Activated CD8-positive, alpha-beta memory T cell treated with anti-CD3 and anti-CD28 coated beads for 1 hour (primary cell): ENCODE measurements at regions not wholly inside any gene's neighbourhood (a gene's known extent, or its start where the extent isn't known, plus 50 kb on each side); places are given as distances from the start of the nearest gene placed in this dataset.

Experiments used
- DNase-seq, 2 donors: peaks; one replicate each; pipeline ENCODE4 v3.0.0-alpha.2; 2020; ENCODE audit warnings: low read depth in 1 of 2; ENCODE audit errors: extremely low read depth in 1 of 2

GRCh38 chr4:14853176-14853943, 148.9 kb upstream of the CPEB2 start:
- no peak for DNase-seq

GRCh38 chr4:14855719-14856061, 146.6 kb upstream of the CPEB2 start:
- no peak for DNase-seq

- DNase-seq, result no peak
These were observed 146.0 kb upstream of the CPEB2 start for GRCh38 chr4:14856062-14856933.

GRCh38 chr4:14856934-14857235, 145.4 kb upstream of the CPEB2 start:
- no peak for DNase-seq

GRCh38 chr4:14857475-14857874, 144.8 kb upstream of the CPEB2 start:
- DNase-seq, result no peak

GRCh38 chr4:14857981-14858380, 144.3 kb upstream of the CPEB2 start:
- no peak for DNase-seq

GRCh38 chr4:14862891-14863290, 139.4 kb upstream of the CPEB2 start:
- DNase-seq, result no peak

GRCh38 chr4:14863418-14864364, 138.6 kb upstream of the CPEB2 start:
- DNase-seq, result no peak

GRCh38 chr4:14864365-14865030, 137.8 kb upstream of the CPEB2 start:
- no peak for DNase-seq

GRCh38 chr4:14865031-14865366, 137.3 kb upstream of the CPEB2 start:
- no peak for DNase-seq

- DNase-seq, result no peak
These were observed 136.5 kb upstream of the CPEB2 start for GRCh38 chr4:14865804-14866203.

- DNase-seq, result no peak
These were observed 134.4 kb upstream of the CPEB2 start for GRCh38 chr4:14867847-14868246.

- no peak for DNase-seq
These were observed 133.6 kb upstream of the CPEB2 start for GRCh38 chr4:14868426-14869395.

- peak in 1 of 2 donors; percentile 20 for DNase-seq
These were observed 130.4 kb upstream of the CPEB2 start for GRCh38 chr4:14871676-14872430.

GRCh38 chr4:14874990-14875389, 127.3 kb upstream of the CPEB2 start:
- no peak for DNase-seq

GRCh38 chr4:14877246-14878225, 124.7 kb upstream of the CPEB2 start:
- DNase-seq, result no peak

- DNase-seq, result no peak
These were observed 123.6 kb upstream of the CPEB2 start for GRCh38 chr4:14878681-14879080.

GRCh38 chr4:14879683-14880082, 122.6 kb upstream of the CPEB2 start:
- DNase-seq, result no peak
